Renal pelvis (tissue), 1 donor: ENCODE measurements at regions not wholly inside any gene's neighbourhood (a gene's known extent, or its start where the extent isn't known, plus 50 kb on each side); places are given as distances from the start of the nearest gene placed in this dataset.
"Not testable (repeated sequence)": the region's sequence is repeated elsewhere in the genome, so short reads cannot be mapped to it uniquely, and the experiment has no call there.

Experiments
- DNase-seq: peaks from one replicate; pipeline ENCODE4 v3.0.0-alpha.2; 2013

GRCh38 chr14:105913861-105914260, 387.5 kb downstream of the TMEM121 start:
- no peak for DNase-seq

DNA sequence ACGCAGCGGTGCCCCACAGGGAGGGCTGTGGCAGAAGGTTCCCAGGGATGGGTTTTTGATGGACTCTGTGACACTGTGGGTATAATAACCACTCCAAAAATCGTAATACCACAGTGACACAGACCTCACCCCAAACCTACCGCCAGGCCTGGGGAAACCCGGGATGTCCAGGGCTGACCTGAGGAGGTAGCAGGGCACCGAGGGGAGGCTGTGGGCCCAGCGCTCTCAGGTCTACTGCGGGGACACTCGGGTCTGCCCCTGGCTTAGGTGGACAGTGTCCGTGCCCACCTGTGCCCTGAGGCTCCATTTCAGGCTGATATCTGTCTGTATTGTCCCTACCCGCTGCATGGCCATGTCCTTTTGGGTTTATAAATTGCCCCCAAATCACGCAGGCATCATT, 387.9 kb downstream of the TMEM121 start:
- DNase-seq: not testable (repeated sequence)

GRCh38 chr14:105914738-105915385, 388.5 kb downstream of the TMEM121 start:
- no peak for DNase-seq

DNA sequence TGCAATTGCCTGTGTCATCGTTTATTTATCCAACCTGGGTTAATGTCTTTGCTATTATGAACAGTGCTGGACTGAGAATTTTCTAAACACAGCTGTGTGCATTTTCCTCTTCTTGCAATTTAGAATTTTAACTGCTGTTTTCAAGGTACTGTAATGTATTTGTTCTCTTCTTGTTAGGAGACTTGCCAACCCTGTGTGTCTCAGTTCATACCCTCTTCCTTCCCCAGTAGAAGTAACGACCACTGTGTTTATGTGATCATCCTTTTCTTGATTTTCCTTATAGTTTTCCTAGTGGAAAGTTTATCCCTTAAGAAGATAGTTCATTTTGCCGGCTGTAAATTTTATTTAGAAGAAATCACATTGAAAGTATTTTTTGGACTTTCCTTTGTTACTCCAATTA, 389.2 kb downstream of the TMEM121 start:
- DNase-seq: not testable (repeated sequence)

DNA sequence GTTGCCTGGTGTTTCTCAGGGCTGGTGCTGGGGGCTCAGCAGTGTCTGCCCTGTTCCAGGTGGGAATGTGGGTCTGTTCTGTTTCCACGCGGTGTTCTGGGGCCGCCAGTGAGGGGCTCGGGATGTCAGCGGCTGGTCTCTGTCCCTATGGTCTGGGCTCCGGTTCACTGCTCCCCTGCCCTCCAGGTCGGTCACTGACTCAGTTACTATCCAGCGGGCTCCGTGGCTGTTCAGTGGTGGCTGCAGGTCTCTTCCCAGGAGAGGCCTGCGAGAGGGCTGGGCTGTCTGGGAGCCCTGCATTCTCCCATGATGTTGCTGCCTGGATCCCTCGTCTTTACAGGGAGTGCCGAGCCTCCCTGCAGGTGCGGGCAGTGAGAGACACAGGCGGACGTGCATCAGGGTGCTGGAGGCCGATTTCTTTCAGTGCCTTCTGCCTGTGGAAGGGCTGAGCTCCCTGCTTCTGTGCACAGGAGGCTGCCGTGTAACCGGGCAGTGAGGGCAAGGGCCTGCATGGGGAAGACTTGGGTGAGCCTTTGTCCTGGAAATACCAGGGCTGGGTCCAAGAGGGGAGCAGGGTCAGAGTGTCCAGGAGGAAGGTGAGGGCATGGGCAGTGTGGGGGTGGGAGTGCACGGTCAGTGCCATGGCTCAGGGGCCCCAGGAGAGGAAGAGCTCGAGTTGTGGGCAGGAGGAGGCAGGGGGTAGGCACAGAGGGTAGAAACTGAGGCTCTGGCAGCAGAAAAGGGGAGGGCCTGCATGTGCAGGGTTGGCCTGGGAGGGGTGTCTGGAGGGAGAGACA, 391.0 kb downstream of the TMEM121 start:
- DNase-seq: not testable (repeated sequence)

- no peak for DNase-seq
Measured at GRCh38 chr14:105917933-105918436, 391.6 kb downstream of the TMEM121 start.

GRCh38 chr14:105918496-105919262, 392.3 kb downstream of the TMEM121 start:
- no peak for DNase-seq

DNA sequence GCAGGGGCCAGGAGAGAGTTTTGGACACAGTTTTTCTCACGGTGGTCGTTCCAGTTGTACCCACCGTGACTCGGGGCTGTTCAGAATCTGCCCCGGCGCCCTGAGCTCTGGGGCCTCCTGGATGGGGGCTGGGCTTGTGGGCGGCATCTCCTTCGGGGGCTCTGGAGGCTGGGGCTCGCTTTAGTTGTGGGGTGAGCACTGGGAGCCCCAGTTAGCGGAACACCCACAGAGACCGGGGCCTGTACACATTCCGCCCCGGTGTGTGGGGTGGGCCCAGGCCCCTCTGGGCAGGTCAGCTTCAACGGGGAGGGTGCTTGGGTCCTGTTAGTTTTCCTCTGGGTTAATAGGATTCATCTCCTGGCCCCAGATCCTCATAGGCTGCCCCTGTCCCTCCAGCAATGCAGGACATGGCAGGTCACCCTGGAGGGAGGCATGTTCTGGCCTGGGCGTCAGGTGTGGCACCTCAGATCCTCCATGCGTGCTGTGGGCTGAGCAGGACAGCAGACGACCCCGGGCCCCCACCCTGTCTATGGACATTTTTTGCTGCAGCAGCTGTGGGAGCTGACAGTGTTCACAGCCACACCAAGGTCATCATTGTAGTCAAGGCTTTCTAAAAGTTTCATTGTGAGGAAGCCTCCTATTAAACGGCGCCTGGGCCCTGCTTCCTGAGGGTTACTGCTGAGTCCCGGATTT, 393.2 kb downstream of the TMEM121 start:
- DNase-seq: no peak

DNA sequence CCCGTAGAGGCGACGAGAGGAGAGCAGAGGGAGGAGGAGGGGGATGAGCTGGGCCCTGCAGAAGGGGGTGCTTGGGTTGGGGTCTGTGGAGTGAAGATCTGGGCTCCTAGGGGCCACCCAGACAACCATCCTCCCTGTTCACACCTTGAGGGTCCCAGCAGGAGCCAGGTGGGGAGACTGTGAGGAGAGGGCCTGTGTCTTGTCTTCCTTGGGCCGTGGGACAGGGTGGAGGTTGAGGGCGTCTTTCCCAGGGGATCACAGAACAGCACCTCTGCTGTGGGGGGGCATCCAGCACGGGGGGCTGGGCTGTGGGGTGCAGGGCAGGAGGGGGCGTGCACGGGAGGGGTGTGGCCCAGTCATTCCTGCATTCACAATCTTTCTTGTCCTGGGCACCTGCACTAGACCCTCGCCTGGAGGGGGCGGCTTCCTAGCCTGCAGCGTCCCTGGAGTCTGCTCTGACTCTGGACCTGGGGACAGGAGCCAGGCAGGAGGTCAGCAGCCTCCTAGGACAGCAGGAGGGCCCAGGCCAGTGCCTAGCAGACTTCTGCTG, 393.8 kb downstream of the TMEM121 start:
- DNase-seq: not testable (repeated sequence)

DNA sequence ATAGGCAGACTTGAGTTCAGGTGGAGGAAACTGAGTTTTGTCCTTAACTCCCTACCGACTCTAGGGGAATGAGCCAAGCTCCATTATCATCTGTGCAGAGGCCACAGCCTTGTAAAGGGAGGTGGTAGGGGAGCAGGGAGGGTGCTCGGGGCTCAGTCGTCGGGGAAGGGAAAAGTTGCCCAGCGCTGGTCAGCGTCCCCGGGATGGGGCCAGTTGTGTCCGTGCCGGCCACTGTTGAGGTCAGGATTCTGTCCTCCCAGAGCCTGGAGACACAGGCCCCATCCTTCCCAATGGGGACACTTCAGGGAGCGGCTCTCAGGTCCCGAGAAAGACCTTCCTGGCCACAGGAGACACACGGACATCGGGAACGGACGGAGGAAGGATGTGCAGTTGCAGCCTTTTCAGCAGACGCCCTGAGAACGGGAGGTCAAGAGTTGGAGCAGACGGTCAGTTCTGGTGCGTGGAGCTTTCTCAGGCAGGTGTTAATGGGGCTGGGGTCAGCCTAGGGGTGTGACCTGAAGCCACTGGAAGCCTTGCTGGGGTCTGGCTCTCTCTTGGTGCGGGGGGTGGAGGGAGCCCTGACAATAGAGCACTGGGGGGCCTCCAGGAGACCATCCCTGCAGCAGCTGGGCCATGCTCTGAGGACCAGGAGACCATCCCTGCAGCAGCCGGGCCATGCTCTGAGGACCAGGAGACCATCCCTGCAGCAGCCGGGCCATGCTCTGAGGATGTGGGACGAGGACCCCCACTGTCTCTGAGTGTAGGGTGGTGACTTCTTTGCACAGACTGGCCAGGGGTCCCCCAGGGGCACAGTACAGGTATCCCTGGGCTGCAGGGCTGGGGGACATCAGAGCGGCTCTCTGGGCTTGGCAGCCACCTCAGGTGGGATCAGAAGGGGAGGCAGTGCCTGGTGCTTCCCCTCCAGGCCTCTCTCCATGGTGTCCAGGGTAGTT, 394.7 kb downstream of the TMEM121 start:
- DNase-seq: not testable (repeated sequence)

- not testable (repeated sequence) for DNase-seq
Measured at GRCh38 chr14:105921781-105922180, 395.4 kb downstream of the TMEM121 start.

DNA sequence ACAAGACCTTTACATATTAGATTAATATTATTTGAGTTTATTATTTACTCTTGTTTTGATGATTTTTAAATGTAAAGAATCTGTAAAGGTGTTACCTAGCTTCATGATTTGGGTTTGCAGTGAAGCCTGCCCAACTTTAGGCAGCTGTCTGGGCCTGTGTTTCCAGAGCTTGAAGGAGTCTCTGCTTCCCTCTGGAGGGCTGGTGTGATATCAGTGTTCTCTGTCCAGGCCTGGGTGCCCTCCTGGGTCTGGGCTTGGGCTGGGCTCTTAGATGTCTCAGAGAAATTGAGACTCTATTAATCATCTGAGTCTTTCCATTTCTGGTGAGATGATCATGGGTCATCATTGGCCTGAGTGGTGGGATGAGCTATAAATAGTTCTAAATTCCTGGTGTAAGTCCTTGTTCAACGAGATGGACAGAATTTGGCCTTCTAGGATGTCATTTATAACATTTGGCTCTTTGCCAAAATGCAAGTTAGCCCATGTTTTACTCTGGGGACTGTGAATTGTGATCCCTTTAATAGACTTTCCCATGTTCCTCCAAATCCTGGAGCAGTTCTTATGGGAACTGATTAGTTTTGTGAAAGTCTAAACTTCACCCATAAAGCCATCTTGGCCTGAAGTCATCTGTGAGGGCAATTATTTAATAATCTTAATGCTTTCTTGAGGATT, 397.3 kb downstream of the TMEM121 start:
- DNase-seq: not testable (repeated sequence)

GRCh38 chr14:105924951-105925591, 398.7 kb downstream of the TMEM121 start:
- no peak for DNase-seq

DNA sequence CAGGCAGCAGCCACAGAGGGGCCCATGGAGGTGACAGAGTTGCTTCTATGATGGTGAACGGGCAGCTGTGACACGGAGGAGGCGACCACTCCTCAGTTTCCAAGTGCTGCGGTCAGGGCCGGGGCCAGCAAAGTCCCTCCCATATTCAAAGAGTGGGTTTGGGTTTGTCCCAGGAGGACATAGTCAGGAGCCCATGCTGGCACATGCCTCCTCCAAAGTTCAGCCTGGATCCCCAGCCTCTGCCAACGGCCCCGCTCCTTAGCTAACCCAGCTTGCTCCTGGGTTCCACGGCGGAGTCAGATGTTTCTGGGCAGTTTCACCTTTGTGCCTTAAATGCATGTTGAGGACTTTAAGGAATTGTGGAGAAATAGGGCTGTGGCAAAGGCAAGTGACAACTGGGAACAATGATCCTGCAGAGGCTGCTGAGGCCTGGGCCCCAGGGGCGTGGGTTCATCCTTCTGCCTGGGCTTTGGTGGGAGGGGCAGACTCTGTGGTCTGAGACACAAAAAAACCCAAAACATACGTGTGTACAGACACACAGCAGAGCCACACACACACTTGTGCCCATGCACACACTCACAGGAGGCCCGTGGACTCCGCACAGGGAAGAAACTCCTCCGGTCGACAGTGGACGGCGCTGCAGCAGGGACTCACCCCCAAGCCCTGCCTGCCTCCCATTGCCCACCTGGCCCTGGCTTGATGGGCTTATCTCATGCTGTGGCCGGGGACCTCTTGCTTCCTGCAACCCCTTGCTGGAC, 399.4 kb downstream of the TMEM121 start:
- DNase-seq: no peak

DNA sequence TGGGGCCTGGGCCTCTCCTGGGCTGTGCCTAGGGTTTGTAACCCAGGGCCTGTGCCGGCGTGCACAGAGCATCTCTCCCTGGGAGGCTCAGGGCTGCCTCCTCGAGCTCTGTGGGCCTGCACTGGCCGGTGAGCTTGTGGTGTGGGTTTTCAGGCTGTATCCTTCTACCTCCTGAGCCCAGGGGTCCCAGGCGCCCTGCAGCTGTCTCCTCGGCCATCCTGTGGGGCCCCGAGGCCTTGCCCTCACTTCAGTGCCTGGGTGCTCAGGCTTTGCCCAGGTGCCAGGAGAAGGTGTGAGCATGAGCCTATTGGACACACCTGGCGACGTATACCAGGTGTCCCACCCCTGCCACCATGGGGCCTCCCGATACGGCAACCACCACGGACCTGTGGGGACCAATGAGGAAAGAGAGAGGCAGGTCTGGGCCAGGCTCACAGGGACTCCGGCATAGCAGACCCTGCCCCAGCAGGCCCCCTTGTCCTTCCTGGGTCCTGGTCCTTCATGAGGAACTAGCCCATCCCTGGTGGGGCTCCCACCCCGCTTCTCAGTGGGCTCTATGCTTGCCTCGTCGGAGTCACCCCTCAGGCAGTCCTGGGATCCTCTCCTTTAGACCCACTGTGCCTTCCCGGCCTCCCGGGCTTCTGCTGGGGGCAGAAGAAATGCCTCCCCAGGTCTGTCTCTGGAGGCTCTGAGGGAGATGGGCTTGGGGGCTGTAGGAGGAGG, 400.2 kb downstream of the TMEM121 start:
- DNase-seq: no peak

DNA sequence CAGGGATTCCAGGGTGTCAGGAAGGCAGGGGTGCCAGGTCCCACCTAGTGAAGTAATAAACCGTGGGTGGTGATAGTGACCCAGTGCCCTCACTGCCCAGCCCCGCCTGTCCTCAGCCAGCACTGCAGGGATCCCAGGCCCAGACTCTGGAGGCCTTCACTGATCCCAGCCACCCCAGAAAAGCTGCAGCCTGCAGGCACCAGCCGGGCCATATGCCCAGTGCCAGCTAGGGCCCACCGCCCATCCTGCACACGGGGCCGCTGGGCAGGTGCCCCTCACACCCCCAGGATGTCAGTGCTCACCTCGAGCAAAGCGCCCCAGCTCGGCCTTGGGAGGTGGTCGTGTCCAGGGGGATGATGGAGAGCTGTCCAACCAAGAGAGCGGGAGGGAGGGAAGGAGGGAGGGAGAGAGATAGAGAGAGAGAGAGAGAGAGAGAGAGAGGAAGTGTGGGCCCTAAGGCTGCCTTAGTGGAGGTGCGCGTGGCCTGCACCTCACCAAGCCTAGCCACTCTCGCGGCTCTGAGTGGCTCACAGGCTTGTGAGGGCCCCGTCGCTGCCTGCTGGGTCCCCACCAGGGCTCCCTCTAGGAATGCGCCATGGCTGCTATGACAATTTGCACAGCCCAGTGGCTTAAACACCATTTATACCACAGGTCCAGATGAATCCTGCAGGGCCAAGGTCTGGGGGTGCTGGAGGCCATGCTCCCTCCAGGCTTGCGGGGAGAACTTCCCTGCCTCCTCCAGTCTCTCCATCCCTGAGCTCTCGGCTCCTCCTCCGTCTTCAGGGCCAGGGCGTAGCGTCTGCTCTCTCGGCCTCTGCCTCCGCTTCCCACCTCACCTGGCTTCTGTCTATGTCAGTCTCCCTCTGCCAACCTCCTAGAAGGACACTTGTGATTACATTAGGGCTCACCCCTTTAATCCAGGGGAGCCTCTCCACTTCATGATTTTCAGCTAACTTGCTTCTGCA, 401.0 kb downstream of the TMEM121 start:
- DNase-seq: no peak
